Endothelial cell of umbilical vein (primary cell): ENCODE measurements at regions not wholly inside any gene's neighbourhood (a gene's known extent, or its start where the extent isn't known, plus 50 kb on each side); places are given as distances from the start of the nearest gene placed in this dataset.

Experiments used
- BruUV-seq: library from RNA; stranded (reverse); fragments of 400-500 nt; replicated peaks from 2 replicates; lab custom pipeline; 2021; lab: Mats Ljungman, UMichigan
- CTCF ChIA-PET: fragments of 300-600, 350-600 bp; sonication (Branson Sonifier 250); formaldehyde crosslinking; loops from one replicate; lab custom pipeline; 2021; ENCODE audit warnings: antibody characterized with exemption, inconsistent platforms; lab: Charles Lee
- POLR2A ChIA-PET: fragments of 300-600, 350-600 bp; sonication (Branson Sonifier 250); formaldehyde crosslinking; loops from one replicate; lab custom pipeline; 2021; ENCODE audit warnings: antibody characterized with exemption, inconsistent platforms; lab: Charles Lee
- DNase-seq: peaks from one replicate; pipeline ENCODE4 v3.0.0-alpha.2; 2011; ENCODE audit warnings: low read depth, low spot score
- FAIRE-seq: peaks from 2 replicates; lab custom pipeline; 2011; peaks lifted over from hg19 to GRCh38; lab: Jason Lieb, UNC
- H2AFZ ChIP-seq: 2 replicates; pipeline ENCODE4 v1.6.0; 2012; ENCODE audit warnings: low read depth, low read length, control low read depth, inconsistent platforms
- H3K27ac ChIP-seq: 2 replicates; pipeline ENCODE4 v1.5.1; 2011; ENCODE audit warnings: low read depth, mild to moderate bottlenecking, control low read depth, low read length, moderate library complexity; ENCODE audit not compliant: insufficient read depth
- H3K27me3 ChIP-seq, 2 experiments: 2 replicates each; pipeline versions ENCODE4 v1.6.0 to v1.6.1; 2011; ENCODE audit warnings: low read length in 2 of 2, mixed read lengths in 1 of 2; ENCODE audit not compliant: control insufficient read depth in 2 of 2, insufficient read depth in 2 of 2
- H3K36me3 ChIP-seq, 2 experiments: 2 replicates in 1 of 2; 3 replicates in 1 of 2; pipeline ENCODE4 v1.5.1; 2011; ENCODE audit warnings: low read length in 2 of 2, mild to moderate bottlenecking in 1 of 2, moderate library complexity in 1 of 2; ENCODE audit not compliant: control insufficient read depth in 2 of 2, insufficient read depth in 2 of 2; ENCODE audit errors: extremely low read depth in 1 of 2
- H3K4me1 ChIP-seq: 3 replicates; pipeline ENCODE4 v1.5.1; 2011; ENCODE audit warnings: mild to moderate bottlenecking, low read length; ENCODE audit not compliant: control insufficient read depth, insufficient read depth; ENCODE audit errors: extremely low read depth
- H3K4me2 ChIP-seq: 2 replicates; pipeline ENCODE4 v1.6.1; 2011; ENCODE audit warnings: low read length, control low read depth, mixed read lengths; ENCODE audit not compliant: insufficient read depth
- H3K4me3 ChIP-seq, 3 experiments: fragments of 200-600 bp in 1 of 3; sonication (generic), shearing (Covaris generic) in 1 of 3; replicated peaks in 1 of 3; 2 replicates each; pipeline ENCODE4 v1.5.1; 2011 to 2016; ENCODE audit warnings: control low read depth in 3 of 3, low read length in 3 of 3, mild to moderate bottlenecking in 2 of 3, inconsistent platforms in 1 of 3, low read depth in 1 of 3, moderate library complexity in 1 of 3; ENCODE audit not compliant: insufficient read depth in 1 of 3
- H3K79me2 ChIP-seq: 2 replicates; pipeline ENCODE4 v1.6.0; 2012; ENCODE audit warnings: low read length, inconsistent platforms; ENCODE audit not compliant: control insufficient read depth, insufficient read depth
- H3K9ac ChIP-seq: replicated peaks from 2 replicates; pipeline ENCODE3; 2011; ENCODE audit warnings: low read length, control low read depth; ENCODE audit not compliant: insufficient read depth; ENCODE audit errors: extremely low read depth
- H3K9me1 ChIP-seq: replicated peaks from 3 replicates; pipeline ENCODE4 v1.6.0; 2011; ENCODE audit warnings: mild to moderate bottlenecking, low read length; ENCODE audit not compliant: control insufficient read depth, insufficient read depth; ENCODE audit errors: extremely low read depth
- H3K9me3 ChIP-seq: replicated peaks from 2 replicates; pipeline ENCODE4 v1.5.1; 2012; ENCODE audit warnings: low read length, inconsistent platforms; ENCODE audit not compliant: control insufficient read depth, insufficient read depth
- H4K20me1 ChIP-seq: replicated peaks from 2 replicates; pipeline ENCODE3; 2011; ENCODE audit warnings: mild to moderate bottlenecking, low read length; ENCODE audit not compliant: control insufficient read depth, insufficient read depth; ENCODE audit errors: extremely low read depth
- EZH2 ChIP-seq: IDR thresholded peaks from 2 replicates; pipeline ENCODE4 v1.6.1; 2012; ENCODE audit warnings: borderline replicate concordance, low read depth, mild to moderate bottlenecking, moderate library complexity, low read length, inconsistent platforms; ENCODE audit not compliant: severe bottlenecking
- FOS ChIP-seq: IDR thresholded peaks from 2 replicates; pipeline ENCODE4 v1.6.1; 2011; ENCODE audit warnings: mild to moderate bottlenecking, low read length, moderate library complexity, borderline replicate concordance; ENCODE audit not compliant: insufficient read depth
- GATA2 ChIP-seq: IDR thresholded peaks from 2 replicates; pipeline ENCODE4 v1.7.0; 2011; ENCODE audit warnings: low read depth, mild to moderate bottlenecking, moderate library complexity, mixed read lengths, low read length; ENCODE audit not compliant: insufficient read length, insufficient read depth
- JUN ChIP-seq: IDR thresholded peaks from 2 replicates; pipeline ENCODE4 v1.6.1; 2011; ENCODE audit warnings: borderline replicate concordance, low read depth; ENCODE audit not compliant: insufficient read length, insufficient read depth
- MYC ChIP-seq: IDR thresholded peaks from one replicate; pipeline ENCODE4 v1.6.1; 2011; ENCODE audit warnings: mild to moderate bottlenecking, low read depth, low read length
- POLR2A ChIP-seq: IDR thresholded peaks from 2 replicates; pipeline ENCODE4 v1.6.1; 2012; ENCODE audit warnings: low read depth, mild to moderate bottlenecking, control low read depth, low read length
- POLR2AphosphoS5 ChIP-seq: IDR thresholded peaks from 2 replicates; pipeline ENCODE4 v1.6.1; 2012; ENCODE audit warnings: low read depth, mild to moderate bottlenecking, control low read depth, low read length, moderate library complexity; ENCODE audit not compliant: insufficient read depth
- dilution Hi-C: fragments of 300-500 bp; cut with MboI; formaldehyde crosslinking; loops from one replicate; pipeline ENCODE4 v1.15.0; 2019; ENCODE audit warnings: low sequenced_read_pairs; ENCODE audit not compliant: extremely low pct_ligation_motif_present
- intact Hi-C: fragments of 100-400 bp; cut with micrococcal nuclease; formaldehyde crosslinking; loops from one replicate; pipeline ENCODE4 v1.10.0; 2022
- TF ChIP-seq, protein P1 (sequence below), 2 donors: IDR thresholded peaks; 1 replicate in 1 of 2; 2 replicates in 1 of 2; pipeline ENCODE4 v1.5.1; 2011; ENCODE audit warnings: low read length in 2 of 2, mild to moderate bottlenecking in 2 of 2, moderate library complexity in 2 of 2, control low read depth in 1 of 2, inconsistent platforms in 1 of 2, low read depth in 1 of 2; ENCODE audit not compliant: insufficient read depth in 1 of 2; ENCODE audit errors: extremely low read depth in 1 of 2
- TF ChIP-seq, protein P2 (sequence below): IDR thresholded peaks from 2 replicates; pipeline ENCODE4 v1.6.1; 2011; ENCODE audit not compliant: insufficient read depth, insufficient read length

DNA sequence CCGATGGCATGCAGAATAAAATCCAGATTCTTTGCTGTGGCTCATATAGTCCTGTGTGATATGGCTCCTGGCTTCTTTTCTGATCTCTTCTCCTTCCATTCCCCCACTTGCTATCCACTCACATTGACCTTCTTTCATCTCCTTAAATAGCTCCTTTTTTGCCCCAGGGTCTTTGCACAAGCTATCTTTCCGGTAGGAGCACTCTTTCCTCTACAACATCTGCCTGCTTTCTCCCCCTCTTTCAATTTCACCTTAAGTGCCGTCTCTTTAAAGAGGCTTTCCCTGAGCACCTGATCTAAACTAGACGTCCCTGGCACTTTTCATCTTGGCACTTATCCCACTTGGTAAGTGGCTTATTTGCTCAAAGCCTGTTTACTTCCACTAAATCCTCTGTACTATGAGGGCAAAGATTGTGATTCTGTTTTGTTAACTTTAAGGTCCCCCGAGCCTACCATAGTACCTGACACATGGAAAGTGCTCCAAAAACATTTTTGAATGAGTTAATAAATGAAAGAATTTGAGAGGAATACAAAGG, 323.3 kb upstream of the TLE3 start:
- TF ChIP-seq, protein P1, sequence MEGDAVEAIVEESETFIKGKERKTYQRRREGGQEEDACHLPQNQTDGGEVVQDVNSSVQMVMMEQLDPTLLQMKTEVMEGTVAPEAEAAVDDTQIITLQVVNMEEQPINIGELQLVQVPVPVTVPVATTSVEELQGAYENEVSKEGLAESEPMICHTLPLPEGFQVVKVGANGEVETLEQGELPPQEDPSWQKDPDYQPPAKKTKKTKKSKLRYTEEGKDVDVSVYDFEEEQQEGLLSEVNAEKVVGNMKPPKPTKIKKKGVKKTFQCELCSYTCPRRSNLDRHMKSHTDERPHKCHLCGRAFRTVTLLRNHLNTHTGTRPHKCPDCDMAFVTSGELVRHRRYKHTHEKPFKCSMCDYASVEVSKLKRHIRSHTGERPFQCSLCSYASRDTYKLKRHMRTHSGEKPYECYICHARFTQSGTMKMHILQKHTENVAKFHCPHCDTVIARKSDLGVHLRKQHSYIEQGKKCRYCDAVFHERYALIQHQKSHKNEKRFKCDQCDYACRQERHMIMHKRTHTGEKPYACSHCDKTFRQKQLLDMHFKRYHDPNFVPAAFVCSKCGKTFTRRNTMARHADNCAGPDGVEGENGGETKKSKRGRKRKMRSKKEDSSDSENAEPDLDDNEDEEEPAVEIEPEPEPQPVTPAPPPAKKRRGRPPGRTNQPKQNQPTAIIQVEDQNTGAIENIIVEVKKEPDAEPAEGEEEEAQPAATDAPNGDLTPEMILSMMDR (IDR thresholded peaks at IDR 0.05; ENCODE audit: extremely low read depth in 1 of 2, insufficient read depth in 1 of 2, low read depth in 1 of 2, low read length in 2 of 2): no peak
- TF ChIP-seq MYC: no peak
- no peak for TF ChIP-seq FOS
- no peak for TF ChIP-seq EZH2
- TF ChIP-seq POLR2A: no peak
- TF ChIP-seq POLR2AphosphoS5: no peak
- TF ChIP-seq, protein P2, sequence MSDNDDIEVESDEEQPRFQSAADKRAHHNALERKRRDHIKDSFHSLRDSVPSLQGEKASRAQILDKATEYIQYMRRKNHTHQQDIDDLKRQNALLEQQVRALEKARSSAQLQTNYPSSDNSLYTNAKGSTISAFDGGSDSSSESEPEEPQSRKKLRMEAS: no peak
- no peak for TF ChIP-seq JUN
- TF ChIP-seq GATA2: no peak
- DNase-seq (no peak), FAIRE-seq (no peak)
- BruUV-seq: no TSS peak
- Histone ChIP-seq H3K79me2 (no peaks in the 10 kb centered on the region), H3K9ac (no peak overlapping the region), H3K4me3 (no peak overlapping the region), H3K27ac (no peak overlapping the region), H3K4me2 (no peak overlapping the region), H3K27me3 (peaks cover 0 to 4% of the 10 kb centered on the region in 2 experiments), H3K36me3 (no peaks in the 10 kb centered on the region), H3K9me1 (no peaks in the 10 kb centered on the region), H2AFZ (no peak overlapping the region), H4K20me1 (no peaks in the 10 kb centered on the region), H3K9me3 (no peaks in the 10 kb centered on the region), H3K4me1 (no peaks in the 10 kb centered on the region)
- intact Hi-C loops: no loop called here
- ChIA-PET CTCF (interaction anchor here (0.6 kb wide), 1 partner anchor 46 kb away, joined by 3 read pairs; no protein-coding TSS in a partner anchor), POLR2A (no interaction called here)
- dilution Hi-C loops: no loop called here
